CD4-positive, alpha-beta T cell (primary cell): ENCODE measurements at regions not wholly inside any gene's neighbourhood (a gene's known extent, or its start where the extent isn't known, plus 50 kb on each side); places are given as distances from the start of the nearest gene placed in this dataset.

Experiments used
- ATAC-seq: fragments of 200-7000 bp; cut with Tn5 transposase; one replicate; pipeline ENCODE4 v1.10.0; 2022; ENCODE audit warnings: mild to moderate bottlenecking; ENCODE audit not compliant: poor library complexity
- CTCF ChIA-PET: fragments of 350-600 bp; sonication (Branson Sonifier 250); formaldehyde crosslinking; loops from one replicate; lab custom pipeline; 2021; ENCODE audit warnings: antibody characterized with exemption, inconsistent platforms; lab: Charles Lee
- POLR2A ChIA-PET: fragments of 350-600 bp; sonication (Branson Sonifier 250); formaldehyde crosslinking; loops from one replicate; lab custom pipeline; 2021; ENCODE audit warnings: antibody characterized with exemption, inconsistent platforms; lab: Charles Lee
- DNase-seq, 14 experiments: peaks; one replicate each; pipeline ENCODE4 v3.0.0-alpha.2; 2013 to 2020; ENCODE audit warnings: mixed read lengths in 2 of 14
- H3K27ac ChIP-seq, 2 donors: one replicate each; pipeline versions ENCODE4 v1.5.1 to v1.7.0; 2013; ENCODE audit warnings: low read length in 2 of 2, low read depth in 1 of 2, mild to moderate bottlenecking in 1 of 2
- H3K27me3 ChIP-seq, 2 experiments: 1 replicate in 1 of 2; 2 replicates in 1 of 2; pipeline versions ENCODE4 v1.6.1 to v1.7.0; 2013; ENCODE audit warnings: low read length in 2 of 2, control low read depth in 1 of 2, mild to moderate bottlenecking in 1 of 2, moderate library complexity in 1 of 2; ENCODE audit not compliant: insufficient read depth in 2 of 2, control insufficient read depth in 1 of 2
- H3K36me3 ChIP-seq: one replicate; pipeline ENCODE4 v1.6.1; 2013; ENCODE audit warnings: low read length, control low read depth; ENCODE audit not compliant: insufficient read depth
- H3K4me1 ChIP-seq: one replicate; pipeline ENCODE4 v1.6.1; 2013; ENCODE audit warnings: low read length, control low read depth; ENCODE audit not compliant: insufficient read depth
- H3K4me3 ChIP-seq: one replicate; pipeline ENCODE4 v1.5.1; 2013; ENCODE audit warnings: mild to moderate bottlenecking, low read length, moderate library complexity
- H3K9me3 ChIP-seq, 2 experiments: 1 replicate in 1 of 2; 2 replicates in 1 of 2; pipeline versions ENCODE4 v1.6.1 to v1.7.0; 2013; ENCODE audit warnings: low read length in 2 of 2, mild to moderate bottlenecking in 2 of 2, control low read depth in 1 of 2, moderate library complexity in 1 of 2; ENCODE audit not compliant: control insufficient read depth in 1 of 2, insufficient read depth in 1 of 2
- H3K27ac Mint-ChIP-seq: one replicate; pipeline ENCODE4 v1.8.0; 2020; ENCODE audit warnings: mixed read lengths
- H3K27me3 Mint-ChIP-seq: one replicate; pipeline ENCODE4 v1.8.0; 2021; ENCODE audit warnings: mixed read lengths
- H3K36me3 Mint-ChIP-seq: one replicate; pipeline ENCODE4 v1.8.0; 2021; ENCODE audit warnings: low read depth, mixed read lengths
- H3K4me1 Mint-ChIP-seq: one replicate; pipeline ENCODE4 v1.8.0; 2021; ENCODE audit warnings: low read depth, mixed read lengths
- H3K4me3 Mint-ChIP-seq: one replicate; pipeline ENCODE4 v1.8.0; 2020; ENCODE audit warnings: mild to moderate bottlenecking, mixed read lengths
- H3K9me3 Mint-ChIP-seq: one replicate; pipeline ENCODE4 v1.8.0; 2020; ENCODE audit warnings: mixed read lengths
- CTCF ChIP-seq: fragments of 200-600 bp; IDR thresholded peaks from one replicate; pipeline ENCODE4 v1.8.0; 2022; ENCODE audit warnings: antibody characterized with exemption, mild to moderate bottlenecking
- intact Hi-C, 2 experiments: fragments of 100-400 bp; cut with DNase I in 1 of 2; cut with micrococcal nuclease in 1 of 2; formaldehyde crosslinking; loops; one replicate each; pipeline versions ENCODE4 v1.15.1 to v1.9.0; 2023 to 2025; cut with DNase I, micrococcal nuclease

GRCh38 chr1:22328331-22329147 lies 123.1 kb upstream of the ZBTB40 start:
- Histone ChIP-seq H3K9me3 (peaks cover 0 to 5% of the 10 kb centered on the region in 2 experiments), H3K4me3 (no peak overlapping the region), H3K4me1 (no peaks in the 10 kb centered on the region), H3K36me3 (no peaks in the 10 kb centered on the region), H3K27ac (no peak overlapping the region), H3K27me3 (peaks cover 0 to 4% of the 10 kb centered on the region in 2 experiments)
- CTCF ChIA-PET = no interaction called here
- Mint-ChIP-seq H3K9me3 (no peaks in the 10 kb centered on the region), H3K4me3 (no peak overlapping the region), H3K27ac (no peak overlapping the region), H3K4me1 (no peaks in the 10 kb centered on the region), H3K36me3 (no peaks in the 10 kb centered on the region), H3K27me3 (peaks cover 9% of the 10 kb centered on the region)
- intact Hi-C loops = no loop called here
- no peak for ATAC-seq
- TF ChIP-seq CTCF = no peak
- POLR2A ChIA-PET = no interaction called here
- peak in 1 of 14 experiments; percentile 5 for DNase-seq

- intact Hi-C loops = no loop called here
- H3K36me3 Mint-ChIP-seq = no peaks in the 10 kb centered on the region
- H3K9me3 Mint-ChIP-seq = no peaks in the 10 kb centered on the region
- TF ChIP-seq CTCF = no peak
- POLR2A ChIA-PET = no interaction called here
- no peak overlapping the region for H3K4me3 Mint-ChIP-seq
- no peaks in the 10 kb centered on the region for H3K4me1 ChIP-seq
- H3K36me3 ChIP-seq = no peaks in the 10 kb centered on the region
- peaks cover 9% of the 10 kb centered on the region for H3K27me3 Mint-ChIP-seq
- H3K4me1 Mint-ChIP-seq = no peaks in the 10 kb centered on the region
- no peak for ATAC-seq
- peaks cover 0 to 5% of the 10 kb centered on the region in 2 experiments for H3K9me3 ChIP-seq
- CTCF ChIA-PET = no interaction called here
- H3K27me3 ChIP-seq = peaks cover 0 to 4% of the 10 kb centered on the region in 2 experiments
- H3K4me3 ChIP-seq = no peak overlapping the region
- DNase-seq = peak in 1 of 14 experiments; percentile 29
- no peak overlapping the region for H3K27ac Mint-ChIP-seq
- H3K27ac ChIP-seq = no peak overlapping the region
Measured at GRCh38 chr1:22329148-22329515, 122.5 kb upstream of the ZBTB40 start.

- Histone ChIP-seq H3K36me3 (no peaks in the 10 kb centered on the region), H3K4me3 (no peak overlapping the region), H3K27ac (no peak overlapping the region), H3K9me3 (peaks cover 0 to 5% of the 10 kb centered on the region in 2 experiments), H3K27me3 (peaks cover 0 to 4% of the 10 kb centered on the region in 2 experiments), H3K4me1 (no peaks in the 10 kb centered on the region)
- POLR2A ChIA-PET = no interaction called here
- no peak for TF ChIP-seq CTCF
- H3K9me3 Mint-ChIP-seq = no peaks in the 10 kb centered on the region
- peaks cover 19% of the 10 kb centered on the region for H3K27me3 Mint-ChIP-seq
- no peaks in the 10 kb centered on the region for H3K4me1 Mint-ChIP-seq
- no peaks in the 10 kb centered on the region for H3K36me3 Mint-ChIP-seq
- CTCF ChIA-PET = no interaction called here
- no peak for ATAC-seq
- peak in 1 of 14 experiments; percentile 4 for DNase-seq
- intact Hi-C loops = no loop called here
- H3K4me3 Mint-ChIP-seq = no peak overlapping the region
- H3K27ac Mint-ChIP-seq = no peak overlapping the region
Measured at GRCh38 chr1:22330092-22330759, 121.4 kb upstream of the ZBTB40 start.
